Pulmonary artery endothelial cell (primary cell): ENCODE measurements at regions not wholly inside any gene's neighbourhood (a gene's known extent, or its start where the extent isn't known, plus 50 kb on each side); places are given as distances from the start of the nearest gene placed in this dataset.

ENCODE experiments used
- DNase-seq: peaks from one replicate; pipeline ENCODE4 v3.0.0-alpha.2; 2011; ENCODE audit warnings: low read depth, low spot score

DNA sequence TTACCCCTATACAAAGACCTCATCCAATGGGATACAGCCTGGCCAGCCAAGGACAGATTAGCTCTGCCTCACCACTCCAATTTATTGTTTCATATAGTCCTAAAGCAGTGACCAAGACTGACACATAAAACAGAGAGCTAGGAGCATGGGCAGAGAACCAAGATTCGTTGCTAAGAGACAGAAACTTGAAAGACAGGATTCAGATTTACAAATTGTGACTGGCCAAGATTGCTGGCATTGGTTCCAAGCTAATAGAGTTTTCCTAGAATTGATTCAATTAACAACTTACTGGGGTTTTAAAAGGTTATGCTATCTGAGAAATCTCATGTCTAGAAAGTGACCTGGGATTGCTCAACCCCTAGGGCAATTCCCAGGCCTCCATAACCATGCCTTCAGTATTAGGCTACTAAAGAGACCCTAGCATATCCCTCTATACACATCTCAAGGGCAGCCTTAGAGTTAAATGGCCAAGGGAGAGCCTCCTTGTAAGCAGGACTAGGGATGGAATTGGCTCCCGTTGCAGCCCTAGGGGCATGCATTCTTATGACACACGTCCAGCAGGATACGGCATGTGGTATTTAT lies 75.6 kb downstream of the ICOS start:
- DNase-seq, result no peak

DNA sequence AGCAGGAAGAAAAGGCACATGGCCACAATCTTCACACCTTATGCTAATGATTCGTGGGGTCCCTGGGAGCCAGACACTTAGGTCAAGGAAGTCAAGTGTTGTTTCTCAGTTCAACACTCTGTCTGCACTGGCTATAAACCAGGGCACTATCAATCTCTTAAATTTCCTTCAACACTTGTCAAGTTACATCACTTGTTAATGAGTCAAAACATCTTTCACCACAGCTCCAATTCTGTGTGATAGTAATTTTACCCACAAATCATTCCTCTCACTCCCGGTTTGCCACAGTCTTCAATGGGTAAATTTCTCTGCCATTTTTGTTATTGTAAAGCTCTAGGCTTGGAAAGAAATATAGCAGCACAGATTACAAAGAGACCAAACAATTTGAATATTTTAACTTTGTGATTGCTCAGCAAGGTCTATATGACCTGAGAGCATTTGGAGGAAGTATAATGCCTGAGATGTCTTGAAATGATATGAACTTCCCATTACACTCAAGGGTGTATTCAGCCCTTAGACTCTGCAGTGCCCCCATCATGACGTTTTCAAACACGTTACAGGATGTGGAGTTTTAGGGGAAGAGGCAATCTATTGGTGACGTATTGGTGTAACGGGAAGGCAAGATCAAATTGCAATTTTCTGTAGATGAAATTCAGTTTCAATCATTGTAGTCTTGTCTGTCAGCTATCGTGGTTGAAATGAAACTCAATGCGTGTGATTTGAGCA lies 78.7 kb downstream of the ICOS start:
- no peak for DNase-seq

DNA sequence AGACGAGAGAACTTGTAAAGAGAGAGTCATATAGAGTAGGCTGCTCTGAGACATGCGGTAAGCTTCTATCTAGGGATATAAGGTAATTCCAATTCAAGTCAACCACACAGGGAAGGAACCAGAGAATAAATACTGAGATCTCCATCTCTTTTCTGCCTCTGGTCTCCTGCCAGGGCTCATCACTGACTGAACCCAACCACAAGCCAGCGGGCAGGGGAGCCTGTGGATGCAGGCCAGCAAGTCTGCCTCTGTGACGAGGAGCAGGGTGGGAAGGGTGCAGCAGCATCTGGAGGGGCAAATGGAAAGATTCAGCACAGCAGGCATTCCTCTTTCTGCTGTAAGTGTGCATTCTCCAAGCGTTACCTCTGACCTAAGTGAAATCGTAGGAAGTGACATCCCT lies 82.2 kb downstream of the ICOS start:
- no peak for DNase-seq

- DNase-seq, result no peak
These were observed 83.3 kb downstream of the ICOS start for GRCh38 chr2:204019572-204020501.

- no peak for DNase-seq
These were observed 84.9 kb downstream of the ICOS start for GRCh38 chr2:204021290-204022081.

- no peak for DNase-seq
These were observed 86.0 kb downstream of the ICOS start for GRCh38 chr2:204022550-204022949.

- DNase-seq, result no peak
These were observed 86.5 kb downstream of the ICOS start for GRCh38 chr2:204023088-204023487.

- DNase-seq, result peak; percentile 41
These were observed 87.9 kb downstream of the ICOS start for GRCh38 chr2:204024503-204024902.

DNA sequence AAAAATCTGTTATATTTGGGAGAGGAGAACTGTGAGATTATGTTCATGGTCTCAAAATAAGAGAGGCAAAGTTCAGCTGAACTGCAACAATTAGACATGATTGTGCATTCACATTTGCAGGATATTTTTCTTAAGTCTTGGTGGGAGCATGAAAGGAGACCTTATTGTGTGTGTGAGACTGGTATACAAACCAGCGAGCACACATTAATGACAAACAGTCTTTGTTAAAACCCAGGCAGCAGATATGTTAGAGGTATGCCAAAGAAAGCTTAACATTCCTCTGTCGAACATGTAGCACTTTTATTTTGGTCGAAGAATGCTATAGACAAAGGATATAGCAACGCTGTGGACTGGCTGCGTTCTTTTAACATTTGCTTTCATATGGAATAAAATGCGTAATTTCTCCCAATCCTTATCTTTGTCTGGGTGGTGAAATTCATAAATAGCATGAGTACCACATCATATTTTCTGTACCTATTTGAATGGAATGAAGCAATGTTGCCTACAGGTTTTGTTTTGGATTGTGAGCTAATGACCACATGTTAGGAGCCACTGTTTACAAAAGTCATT lies 88.4 kb downstream of the ICOS start:
- DNase-seq, result no peak

- no peak for DNase-seq
These were observed 89.7 kb downstream of the ICOS start for GRCh38 chr2:204026294-204026693.

DNA sequence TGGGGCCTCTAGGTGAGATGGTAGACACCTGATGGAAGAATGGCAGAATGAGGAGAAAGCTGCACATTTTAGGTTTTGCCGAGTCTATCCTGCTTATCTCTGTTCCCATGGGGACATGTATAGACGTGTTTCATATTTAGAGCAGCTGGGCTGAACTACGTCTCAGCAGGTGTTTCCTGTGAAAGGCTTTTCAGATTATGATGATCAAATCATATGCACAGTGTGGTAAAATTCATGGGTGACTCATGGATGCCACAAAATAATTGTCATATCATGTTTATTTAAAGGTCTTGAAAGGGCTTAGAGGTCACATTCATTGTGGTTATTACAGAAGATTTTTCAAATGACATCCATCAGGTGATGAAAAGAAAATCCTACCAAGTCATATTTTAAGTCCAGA lies 90.5 kb downstream of the ICOS start:
- peak; percentile 67 for DNase-seq

DNA sequence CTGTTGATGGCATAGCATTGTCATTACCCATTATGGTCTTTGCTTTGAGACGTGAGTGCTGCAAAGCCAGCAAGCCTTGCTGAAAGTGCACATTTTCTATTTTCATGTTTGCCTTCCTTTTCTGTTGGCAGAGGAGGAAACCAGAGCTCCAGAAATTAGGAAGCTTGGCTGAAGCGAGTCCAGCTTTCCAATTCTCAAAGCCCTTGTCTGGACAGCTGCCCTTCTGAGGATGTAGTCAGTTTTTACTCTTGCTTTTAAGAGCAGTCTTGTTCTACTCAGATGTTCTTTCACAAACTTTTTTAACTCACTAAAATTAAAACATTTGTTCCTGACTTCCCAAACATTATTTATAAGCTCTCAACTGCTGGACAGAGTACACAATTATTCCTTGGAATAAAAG lies 93.8 kb downstream of the ICOS start:
- no peak for DNase-seq

- DNase-seq, result no peak
These were observed 94.5 kb downstream of the ICOS start for GRCh38 chr2:204031056-204031455.

- DNase-seq, result no peak
These were observed 95.7 kb downstream of the ICOS start for GRCh38 chr2:204032301-204032700.

GRCh38 chr2:204033611-204034495 lies 97.3 kb downstream of the ICOS start:
- no peak for DNase-seq

GRCh38 chr2:204036706-204037105 lies 100.1 kb downstream of the ICOS start:
- DNase-seq, result no peak

DNA sequence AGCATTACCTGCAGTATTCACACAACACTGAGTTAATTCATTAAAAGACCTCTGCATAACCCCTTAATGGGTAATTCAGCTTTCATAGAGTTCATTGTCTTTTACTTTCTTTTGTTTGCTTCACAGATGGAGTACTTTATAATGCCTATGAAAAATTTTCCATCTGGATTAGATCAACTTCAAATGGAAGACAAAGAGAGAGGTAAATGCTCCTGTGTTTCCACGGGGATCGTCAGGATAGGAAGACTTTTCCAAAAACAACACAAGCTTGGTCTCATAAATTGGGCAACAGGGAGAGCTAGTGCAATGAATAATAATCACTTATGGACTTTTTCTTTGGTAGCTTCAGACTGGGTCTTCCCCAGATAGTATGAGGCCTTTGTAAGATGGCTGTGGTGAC lies 100.7 kb downstream of the ICOS start:
- DNase-seq, result no peak

- no peak for DNase-seq
These were observed 102.8 kb downstream of the ICOS start for GRCh38 chr2:204039298-204039838.

GRCh38 chr2:204040016-204040415 lies 103.5 kb downstream of the ICOS start:
- DNase-seq, result no peak

DNA sequence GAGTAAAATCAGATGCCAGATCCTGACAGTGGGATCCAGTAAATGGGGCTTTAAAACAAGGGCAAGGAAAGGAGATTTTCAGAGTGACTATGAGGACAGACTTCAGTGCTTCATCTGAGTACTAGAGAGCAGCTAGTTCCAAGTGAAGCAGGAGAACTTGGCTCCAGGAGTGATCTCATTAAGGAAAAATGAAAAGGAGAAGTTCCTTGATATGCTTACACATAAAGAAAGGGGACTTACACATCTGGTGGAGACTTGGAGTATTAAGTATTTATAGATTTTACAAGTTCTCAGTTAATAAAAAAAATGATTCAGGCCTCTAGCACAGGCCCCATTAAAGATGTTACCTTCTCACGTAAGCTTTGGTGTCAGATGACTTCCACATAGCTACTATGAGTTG lies 105.8 kb downstream of the ICOS start:
- no peak for DNase-seq
